ENCODE measurements at regions not wholly inside any gene's neighbourhood (a gene's known extent, or its start where the extent isn't known, plus 50 kb on each side); places are given as distances from the start of the nearest gene placed in this dataset.

GRCh38 chr4:152160225-152160800 is 375.6 kb downstream of the FBXW7 start:
- Mint-ChIP-seq H3K27me3 (ENCODE audit: low read depth) (no peaks in the 10 kb centered on the region), H3K4me1 (ENCODE audit: low read depth) (peaks cover 15% of the 10 kb centered on the region), H3K9me3 (no peaks in the 10 kb centered on the region), H3K4me3 (no peak overlapping the region), H3K27ac (no peak overlapping the region), H3K36me3 (ENCODE audit: insufficient read depth in 2 of 2) (no peaks in the 10 kb centered on the region)
- no peak for DNase-seq
- no peak for ATAC-seq (replicated peaks in 1 of 2)

GRCh38 chr4:152159773-152160172 is 376.1 kb downstream of the FBXW7 start:
- Mint-ChIP-seq H3K4me3 (no peak overlapping the region), H3K4me1 (ENCODE audit: low read depth) (peaks cover 18% of the 10 kb centered on the region)

GRCh38 chr4:152158225-152158624 is 377.7 kb downstream of the FBXW7 start:
- Mint-ChIP-seq H3K27ac (no peak overlapping the region), H3K27me3 (ENCODE audit: low read depth) (no peaks in the 10 kb centered on the region), H3K4me1 (ENCODE audit: low read depth) (peaks cover 21% of the 10 kb centered on the region), H3K4me3 (no peak overlapping the region), H3K36me3 (ENCODE audit: insufficient read depth in 2 of 2) (no peaks in the 10 kb centered on the region), H3K9me3 (no peaks in the 10 kb centered on the region)
- ATAC-seq (replicated peaks in 1 of 2) (no peak), DNase-seq (no peak)

More at GRCh38 chr4:152159773-152160172, 376.1 kb downstream of the FBXW7 start:
- Mint-ChIP-seq H3K27ac (no peak overlapping the region), H3K36me3 (ENCODE audit: insufficient read depth in 2 of 2) (no peaks in the 10 kb centered on the region), H3K27me3 (ENCODE audit: low read depth) (no peaks in the 10 kb centered on the region), H3K9me3 (no peaks in the 10 kb centered on the region)
- DNase-seq (no peak), ATAC-seq (replicated peaks in 1 of 2) (no peak)

GRCh38 chr4:152157629-152158028 is 378.3 kb downstream of the FBXW7 start:
- Mint-ChIP-seq H3K9me3 (no peaks in the 10 kb centered on the region), H3K27ac (no peak overlapping the region)

GRCh38 chr4:152156442-152156841 is 379.4 kb downstream of the FBXW7 start:
- DNase-seq (no peak), ATAC-seq (replicated peaks in 1 of 2) (no peak)
- H3K27ac Mint-ChIP-seq = no peak overlapping the region
- H3K4me1 Mint-ChIP-seq (ENCODE audit: low read depth) = peaks cover 21% of the 10 kb centered on the region
- H3K36me3 Mint-ChIP-seq (ENCODE audit: insufficient read depth in 2 of 2) = no peaks in the 10 kb centered on the region
- no peaks in the 10 kb centered on the region for H3K27me3 Mint-ChIP-seq (ENCODE audit: low read depth)
- H3K4me3 Mint-ChIP-seq = no peak overlapping the region
- no peaks in the 10 kb centered on the region for H3K9me3 Mint-ChIP-seq

More at GRCh38 chr4:152157629-152158028, 378.3 kb downstream of the FBXW7 start:
- Mint-ChIP-seq H3K27me3 (ENCODE audit: low read depth) (no peaks in the 10 kb centered on the region), H3K4me1 (ENCODE audit: low read depth) (peaks cover 21% of the 10 kb centered on the region), H3K36me3 (ENCODE audit: insufficient read depth in 2 of 2) (no peaks in the 10 kb centered on the region), H3K4me3 (no peak overlapping the region)
- no peak for DNase-seq
- ATAC-seq (replicated peaks in 1 of 2) = no peak

- no peaks in the 10 kb centered on the region for H3K9me3 Mint-ChIP-seq
- DNase-seq (no peak), ATAC-seq (replicated peaks in 1 of 2) (peak in 1 of 2 donors; percentile 35)
- H3K4me3 Mint-ChIP-seq = no peak overlapping the region
- peaks cover 21% of the 10 kb centered on the region for H3K4me1 Mint-ChIP-seq (ENCODE audit: low read depth)
- H3K27ac Mint-ChIP-seq = no peak overlapping the region
- H3K27me3 Mint-ChIP-seq (ENCODE audit: low read depth) = no peaks in the 10 kb centered on the region
- no peaks in the 10 kb centered on the region for H3K36me3 Mint-ChIP-seq (ENCODE audit: insufficient read depth in 2 of 2)
Measured at GRCh38 chr4:152155070-152155469, 380.8 kb downstream of the FBXW7 start.

- no peaks in the 10 kb centered on the region for H3K27me3 Mint-ChIP-seq (ENCODE audit: low read depth)
- H3K9me3 Mint-ChIP-seq = no peaks in the 10 kb centered on the region
- ATAC-seq (replicated peaks in 1 of 2) (peak; percentile 29 to 58), DNase-seq (no peak)
- H3K4me1 Mint-ChIP-seq (ENCODE audit: low read depth) = peaks cover 21% of the 10 kb centered on the region
- no peak overlapping the region for H3K4me3 Mint-ChIP-seq
- no peaks in the 10 kb centered on the region for H3K36me3 Mint-ChIP-seq (ENCODE audit: insufficient read depth in 2 of 2)
- no peak overlapping the region for H3K27ac Mint-ChIP-seq
Measured at GRCh38 chr4:152154433-152154832, 381.5 kb downstream of the FBXW7 start.

GRCh38 chr4:152153476-152154270 is 382.2 kb downstream of the FBXW7 start:
- Mint-ChIP-seq H3K27me3 (ENCODE audit: low read depth) (no peaks in the 10 kb centered on the region), H3K27ac (no peak overlapping the region), H3K9me3 (no peaks in the 10 kb centered on the region), H3K4me3 (no peak overlapping the region), H3K36me3 (ENCODE audit: insufficient read depth in 2 of 2) (no peaks in the 10 kb centered on the region), H3K4me1 (ENCODE audit: low read depth) (peaks cover 21% of the 10 kb centered on the region)
- ATAC-seq (replicated peaks in 1 of 2) (no peak), DNase-seq (no peak)

GRCh38 chr4:152150214-152150613 is 385.7 kb downstream of the FBXW7 start:
- H3K36me3 Mint-ChIP-seq (ENCODE audit: insufficient read depth in 2 of 2) = peaks cover 8 to 11% of the 10 kb centered on the region in 2 donors
- peaks cover 6% of the 10 kb centered on the region for H3K4me1 Mint-ChIP-seq (ENCODE audit: low read depth)
- no peak for ATAC-seq (replicated peaks in 1 of 2)

GRCh38 chr4:152149745-152150144 is 386.1 kb downstream of the FBXW7 start:
- H3K4me3 Mint-ChIP-seq = no peak overlapping the region
- H3K4me1 Mint-ChIP-seq (ENCODE audit: low read depth) = peaks cover 3% of the 10 kb centered on the region
- peaks cover 8 to 12% of the 10 kb centered on the region in 2 donors for H3K9me3 Mint-ChIP-seq
- no peak overlapping the region for H3K27ac Mint-ChIP-seq
- no peak for ATAC-seq (replicated peaks in 1 of 2)
- no peak for DNase-seq
- H3K27me3 Mint-ChIP-seq (ENCODE audit: low read depth) = no peaks in the 10 kb centered on the region
- peaks cover 10 to 13% of the 10 kb centered on the region in 2 donors for H3K36me3 Mint-ChIP-seq (ENCODE audit: insufficient read depth in 2 of 2)

More at GRCh38 chr4:152150214-152150613, 385.7 kb downstream of the FBXW7 start:
- H3K9me3 Mint-ChIP-seq = peaks cover 7 to 9% of the 10 kb centered on the region in 2 donors
- H3K27ac Mint-ChIP-seq = no peak overlapping the region
- no peaks in the 10 kb centered on the region for H3K27me3 Mint-ChIP-seq (ENCODE audit: low read depth)
- DNase-seq = no peak
- no peak overlapping the region for H3K4me3 Mint-ChIP-seq

- no peaks in the 10 kb centered on the region for H3K27me3 Mint-ChIP-seq (ENCODE audit: low read depth)
- H3K4me3 Mint-ChIP-seq = no peak overlapping the region
- no peak for ATAC-seq (replicated peaks in 1 of 2)
- H3K4me1 Mint-ChIP-seq (ENCODE audit: low read depth) = no peaks in the 10 kb centered on the region
- peak overlapping the region; percentile 16 for H3K27ac Mint-ChIP-seq
- DNase-seq = no peak
- H3K36me3 Mint-ChIP-seq (ENCODE audit: insufficient read depth in 2 of 2) = peaks cover 17 to 21% of the 10 kb centered on the region in 2 donors
- peaks cover 16 to 20% of the 10 kb centered on the region in 2 donors for H3K9me3 Mint-ChIP-seq
Measured at GRCh38 chr4:152148057-152148456, 387.2 kb upstream of the GATB start.

GRCh38 chr4:152146244-152146643 is 385.4 kb upstream of the GATB start:
- DNase-seq (no peak), ATAC-seq (replicated peaks in 1 of 2) (no peak)
- H3K4me1 Mint-ChIP-seq (ENCODE audit: low read depth) = no peaks in the 10 kb centered on the region
- H3K4me3 Mint-ChIP-seq = no peak overlapping the region
- H3K9me3 Mint-ChIP-seq = peaks cover 16 to 20% of the 10 kb centered on the region in 2 donors
- H3K27me3 Mint-ChIP-seq (ENCODE audit: low read depth) = no peaks in the 10 kb centered on the region
- H3K27ac Mint-ChIP-seq = no peak overlapping the region
- H3K36me3 Mint-ChIP-seq (ENCODE audit: insufficient read depth in 2 of 2) = peaks cover 17 to 21% of the 10 kb centered on the region in 2 donors

GRCh38 chr4:152143806-152144205 is 383.0 kb upstream of the GATB start:
- peaks cover 3% of the 10 kb centered on the region for H3K4me1 Mint-ChIP-seq (ENCODE audit: low read depth)
- H3K36me3 Mint-ChIP-seq (ENCODE audit: insufficient read depth in 2 of 2) = peaks cover 17 to 23% of the 10 kb centered on the region in 2 donors
- H3K9me3 Mint-ChIP-seq = peaks cover 16 to 20% of the 10 kb centered on the region in 2 donors
- H3K27me3 Mint-ChIP-seq (ENCODE audit: low read depth) = no peaks in the 10 kb centered on the region
- no peak overlapping the region for H3K4me3 Mint-ChIP-seq
- no peak overlapping the region for H3K27ac Mint-ChIP-seq
- DNase-seq (no peak), ATAC-seq (replicated peaks in 1 of 2) (no peak)
